GM12892 (cell line): ENCODE measurements at regions not wholly inside any gene's neighbourhood (a gene's known extent, or its start where the extent isn't known, plus 50 kb on each side); places are given as distances from the start of the nearest gene placed in this dataset.
"Not testable (repeated sequence)": the region's sequence is repeated elsewhere in the genome, so short reads cannot be mapped to it uniquely, and the experiment has no call there.

Source experiments
- DNase-seq: peaks from one replicate; pipeline ENCODE4 v3.0.0; 2011; ENCODE audit not compliant: insufficient read length
- FAIRE-seq: peaks from 2 replicates; lab custom pipeline; 2011; peaks lifted over from hg19 to GRCh38; lab: Jason Lieb, UNC
- POLR2A ChIP-seq: IDR thresholded peaks from 2 replicates; pipeline ENCODE4 v1.6.1; 2011; ENCODE audit warnings: low read depth, low read length, control low read depth
- POLR2AphosphoS5 ChIP-seq: IDR thresholded peaks from 2 replicates; pipeline ENCODE4 v1.6.1; 2011; ENCODE audit warnings: low read depth, low read length, control low read depth
- TAF1 ChIP-seq: IDR thresholded peaks from 2 replicates; pipeline ENCODE4 v1.6.1; 2011; ENCODE audit warnings: low read depth, mild to moderate bottlenecking, control low read depth, low read length, borderline replicate concordance

GRCh38 chr1:118828038-118828437, 160.1 kb downstream of the TBX15 start:
- FAIRE-seq (no peak), DNase-seq (no peak)
- TF ChIP-seq TAF1 (no peak), POLR2A (no peak)

- TF ChIP-seq TAF1: no peak
- FAIRE-seq (no peak), DNase-seq (no peak)
Observed at GRCh38 chr1:118827636-118828035, 160.5 kb downstream of the TBX15 start.

- TF ChIP-seq POLR2AphosphoS5: no peak
- FAIRE-seq (no peak), DNase-seq (no peak)
Observed at GRCh38 chr1:118827207-118827606, 160.9 kb downstream of the TBX15 start.

- TF ChIP-seq POLR2A (no peak), POLR2AphosphoS5 (no peak), TAF1 (no peak)
- FAIRE-seq: no peak
- DNase-seq: no peak
Observed at GRCh38 chr1:118826669-118827068, 161.5 kb downstream of the TBX15 start.

GRCh38 chr1:118825619-118826018, 162.5 kb downstream of the TBX15 start:
- DNase-seq (no peak), FAIRE-seq (no peak)
- no peak for TF ChIP-seq POLR2A
- no peak for TF ChIP-seq TAF1
- no peak for TF ChIP-seq POLR2AphosphoS5

- no peak for DNase-seq
- FAIRE-seq: no peak
- TF ChIP-seq POLR2A: no peak
- TF ChIP-seq TAF1: no peak
- TF ChIP-seq POLR2AphosphoS5: no peak
Observed at GRCh38 chr1:118821801-118822200, 166.3 kb downstream of the TBX15 start.

DNA sequence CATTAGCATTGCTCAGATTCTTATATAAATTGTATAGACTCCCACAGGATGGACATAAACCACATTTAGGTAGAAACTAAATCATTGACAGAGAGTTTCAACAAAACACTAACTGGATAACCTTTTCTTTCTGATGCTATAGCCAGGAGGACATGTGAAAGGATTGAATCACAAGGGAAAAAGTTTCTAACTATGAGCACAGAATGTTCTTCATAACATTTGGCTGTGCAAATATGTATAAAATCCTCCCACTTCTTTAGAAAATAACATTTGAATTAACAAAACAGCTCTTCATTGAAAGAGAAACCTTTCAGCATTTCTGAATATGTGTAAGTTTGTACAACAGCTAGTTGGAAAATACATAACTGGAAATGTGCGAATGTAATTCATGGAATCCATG, 167.3 kb downstream of the TBX15 start:
- DNase-seq (no peak), FAIRE-seq (no peak)
- TF ChIP-seq TAF1: no peak
- TF ChIP-seq POLR2A: no peak

GRCh38 chr1:118815909-118816308, 172.2 kb downstream of the TBX15 start:
- FAIRE-seq: no peak
- no peak for DNase-seq
- TF ChIP-seq POLR2AphosphoS5 (no peak), POLR2A (no peak), TAF1 (no peak)

GRCh38 chr1:118812555-118812954, 175.6 kb downstream of the TBX15 start:
- DNase-seq: no peak
- no peak for FAIRE-seq
- TF ChIP-seq POLR2A (no peak), POLR2AphosphoS5 (no peak)

- FAIRE-seq (no peak), DNase-seq (no peak)
- no peak for TF ChIP-seq TAF1
- no peak for TF ChIP-seq POLR2A
- TF ChIP-seq POLR2AphosphoS5: no peak
Observed at GRCh38 chr1:118811156-118811555, 177.0 kb downstream of the TBX15 start.

DNA sequence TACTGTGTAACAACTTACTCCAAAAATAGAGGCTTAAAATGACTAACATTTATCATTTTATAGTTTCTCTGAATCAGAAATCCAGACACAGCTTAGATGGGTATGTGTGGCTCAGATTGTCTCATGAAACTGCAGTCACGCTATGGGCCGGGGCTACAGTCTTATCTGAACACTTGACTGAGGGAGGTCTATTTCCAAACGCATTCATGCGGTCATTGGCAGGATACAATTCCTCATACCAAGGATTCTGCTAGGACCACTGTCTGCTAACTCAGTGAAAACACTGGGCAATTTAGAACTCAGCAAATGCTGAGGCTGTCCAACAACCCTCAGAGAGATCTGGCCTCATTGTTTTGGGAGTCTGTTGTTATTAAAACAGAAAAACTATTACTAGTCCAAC, 178.6 kb downstream of the TBX15 start:
- TF ChIP-seq POLR2AphosphoS5 (no peak), TAF1 (no peak), POLR2A (no peak)
- DNase-seq: no peak
- no peak for FAIRE-seq

DNA sequence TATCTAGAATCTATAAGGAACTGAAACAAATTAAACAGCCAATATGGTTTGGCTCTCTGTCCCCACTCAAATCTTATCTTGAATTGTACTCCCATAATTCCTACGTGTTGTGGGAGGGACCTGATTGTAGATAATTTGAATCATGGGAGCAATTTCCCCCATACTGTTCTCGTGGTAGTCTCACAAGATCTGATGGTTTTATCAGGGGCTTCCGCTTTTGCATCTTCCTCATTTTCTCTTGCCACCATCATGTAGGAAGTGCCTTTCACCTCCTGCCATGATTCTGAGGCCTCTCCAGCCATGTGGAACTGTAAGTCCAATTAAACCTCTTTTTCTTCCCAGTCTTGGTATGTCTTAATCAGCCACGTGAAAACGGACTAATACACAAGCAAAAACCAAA, 185.0 kb downstream of the TBX15 start:
- not testable (repeated sequence) for FAIRE-seq, DNase-seq

GRCh38 chr1:118791094-118791691, 196.9 kb downstream of the TBX15 start:
- no peak for TF ChIP-seq POLR2AphosphoS5
- TF ChIP-seq POLR2A: no peak
- TF ChIP-seq TAF1: no peak
- DNase-seq (no peak), FAIRE-seq (no peak)
